Neural progenitor cell (in vitro differentiated cells): ENCODE measurements at regions not wholly inside any gene's neighbourhood (a gene's known extent, or its start where the extent isn't known, plus 50 kb on each side); places are given as distances from the start of the nearest gene placed in this dataset.

Experiments
- DNase-seq: peaks from one replicate; pipeline ENCODE4 v3.0.0-alpha.2; 2016; ENCODE audit warnings: low spot score
- H2AFZ ChIP-seq: fragments of 200-600 bp; sonication (generic); replicated peaks from 2 replicates; pipeline ENCODE4 v1.6.1; 2016; ENCODE audit warnings: antibody characterized with exemption
- H3F3A ChIP-seq: fragments of 200-600 bp; sonication (generic); 2 replicates; pipeline ENCODE4 v1.6.1; 2016; ENCODE audit warnings: antibody characterized with exemption, low read depth
- H3K27ac ChIP-seq: fragments of 200-600 bp; sonication (generic); 2 replicates; pipeline ENCODE4 v1.5.1; 2016; ENCODE audit warnings: mild to moderate bottlenecking
- H3K27me3 ChIP-seq: fragments of 200-600 bp; sonication (generic); 2 replicates; pipeline ENCODE4 v1.6.1; 2016; ENCODE audit warnings: mild to moderate bottlenecking, moderate library complexity
- H3K36me3 ChIP-seq: fragments of 200-600 bp; sonication (generic); 2 replicates; pipeline ENCODE4 v1.5.1; 2016
- H3K4me1 ChIP-seq: fragments of 200-600 bp; sonication (generic); 2 replicates; pipeline ENCODE4 v1.6.1; 2016; ENCODE audit warnings: mixed run types
- H3K4me2 ChIP-seq: fragments of 200-600 bp; sonication (generic); 2 replicates; pipeline ENCODE4 v1.6.1; 2016
- H3K4me3 ChIP-seq: fragments of 200-600 bp; sonication (generic); 2 replicates; pipeline ENCODE4 v1.5.1; 2016
- H3K79me2 ChIP-seq: fragments of 200-600 bp; sonication (generic); 2 replicates; pipeline ENCODE4 v1.6.1; 2016; ENCODE audit warnings: low read depth
- H3K9ac ChIP-seq: fragments of 200-600 bp; sonication (generic); 2 replicates; pipeline ENCODE4 v1.6.1; 2016
- H3K9me3 ChIP-seq: fragments of 200-600 bp; sonication (generic); 2 replicates; pipeline ENCODE4 v1.5.1; 2016; ENCODE audit warnings: low read depth
- H4K20me1 ChIP-seq: fragments of 200-600 bp; sonication (generic); 2 replicates; pipeline ENCODE4 v1.6.1; 2016; ENCODE audit warnings: low read depth
- H3K27ac Mint-ChIP-seq: 3 replicates; pipeline ENCODE4 v1.8.0; 2021; ENCODE audit warnings: mixed read lengths
- H3K27me3 Mint-ChIP-seq: 2 replicates; pipeline ENCODE4 v1.8.0; 2022; ENCODE audit warnings: low read depth, mild to moderate bottlenecking, inconsistent platforms, moderate library complexity, mixed read lengths; ENCODE audit not compliant: insufficient read depth
- H3K36me3 Mint-ChIP-seq: 3 replicates; pipeline ENCODE4 v1.8.0; 2021; ENCODE audit warnings: mixed read lengths
- H3K4me1 Mint-ChIP-seq: 3 replicates; pipeline ENCODE4 v1.8.0; 2021; ENCODE audit warnings: mixed read lengths
- H3K4me3 Mint-ChIP-seq: 3 replicates; pipeline ENCODE4 v1.8.0; 2021; ENCODE audit warnings: mild to moderate bottlenecking, moderate library complexity, mixed read lengths
- H3K9me3 Mint-ChIP-seq: 3 replicates; pipeline ENCODE4 v1.8.0; 2020; ENCODE audit warnings: mixed read lengths
- EZH2 ChIP-seq: fragments of 200-600 bp; sonication (generic); IDR thresholded peaks from 2 replicates; pipeline ENCODE4 v1.6.1; 2017; ENCODE audit warnings: antibody characterized with exemption, mild to moderate bottlenecking, moderate library complexity
- EZH2phosphoT487 ChIP-seq: fragments of 200-600 bp; sonication (generic); IDR thresholded peaks from 2 replicates; pipeline ENCODE4 v1.6.1; 2017; ENCODE audit warnings: antibody characterized with exemption
- TF ChIP-seq, protein P1 (sequence below): fragments of 200-600 bp; sonication (generic); IDR thresholded peaks from 2 replicates; pipeline ENCODE4 v1.5.1; 2017; ENCODE audit warnings: antibody characterized with exemption, mild to moderate bottlenecking

DNA sequence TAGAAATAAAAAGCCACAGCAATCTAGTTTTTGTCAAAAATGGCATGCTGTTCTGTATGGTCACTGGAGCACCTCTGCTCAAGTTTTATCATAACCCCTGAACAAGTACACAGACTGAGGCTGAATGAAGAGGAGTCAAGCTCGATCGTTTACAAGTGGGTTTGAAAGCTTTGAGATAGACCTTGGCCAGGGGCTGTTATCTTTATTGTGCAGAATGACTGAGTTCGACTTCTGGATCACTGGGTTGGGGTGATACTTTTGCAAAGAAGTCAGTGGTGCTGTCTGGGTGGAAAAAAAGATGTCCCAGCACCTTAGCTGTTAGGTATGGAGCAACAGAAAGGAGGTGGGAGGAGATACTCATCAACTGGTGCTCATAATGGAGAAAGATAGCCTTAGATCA, 446.0 kb downstream of the HACE1 start:
- peaks cover 12% of the 10 kb centered on the region for H3K4me1 Mint-ChIP-seq
- no peak overlapping the region for H3K4me2 ChIP-seq
- H4K20me1 ChIP-seq: no peaks in the 10 kb centered on the region
- no peaks in the 10 kb centered on the region for H3K36me3 ChIP-seq
- H3K9me3 Mint-ChIP-seq: peaks cover 4% of the 10 kb centered on the region
- no peak overlapping the region for H3K4me3 ChIP-seq
- no peaks in the 10 kb centered on the region for H3K27me3 ChIP-seq
- no peaks in the 10 kb centered on the region for H3K4me1 ChIP-seq
- no peak overlapping the region for H3K27ac ChIP-seq
- no peak overlapping the region for H3K9ac ChIP-seq
- H3K4me3 Mint-ChIP-seq: no peak overlapping the region
- TF ChIP-seq EZH2 (no peak), EZH2phosphoT487 (no peak)
- TF ChIP-seq, protein P1, sequence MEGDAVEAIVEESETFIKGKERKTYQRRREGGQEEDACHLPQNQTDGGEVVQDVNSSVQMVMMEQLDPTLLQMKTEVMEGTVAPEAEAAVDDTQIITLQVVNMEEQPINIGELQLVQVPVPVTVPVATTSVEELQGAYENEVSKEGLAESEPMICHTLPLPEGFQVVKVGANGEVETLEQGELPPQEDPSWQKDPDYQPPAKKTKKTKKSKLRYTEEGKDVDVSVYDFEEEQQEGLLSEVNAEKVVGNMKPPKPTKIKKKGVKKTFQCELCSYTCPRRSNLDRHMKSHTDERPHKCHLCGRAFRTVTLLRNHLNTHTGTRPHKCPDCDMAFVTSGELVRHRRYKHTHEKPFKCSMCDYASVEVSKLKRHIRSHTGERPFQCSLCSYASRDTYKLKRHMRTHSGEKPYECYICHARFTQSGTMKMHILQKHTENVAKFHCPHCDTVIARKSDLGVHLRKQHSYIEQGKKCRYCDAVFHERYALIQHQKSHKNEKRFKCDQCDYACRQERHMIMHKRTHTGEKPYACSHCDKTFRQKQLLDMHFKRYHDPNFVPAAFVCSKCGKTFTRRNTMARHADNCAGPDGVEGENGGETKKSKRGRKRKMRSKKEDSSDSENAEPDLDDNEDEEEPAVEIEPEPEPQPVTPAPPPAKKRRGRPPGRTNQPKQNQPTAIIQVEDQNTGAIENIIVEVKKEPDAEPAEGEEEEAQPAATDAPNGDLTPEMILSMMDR: no peak
- no peak overlapping the region for H3K27ac Mint-ChIP-seq
- no peaks in the 10 kb centered on the region for H3K79me2 ChIP-seq
- no peaks in the 10 kb centered on the region for H3K36me3 Mint-ChIP-seq
- H3F3A ChIP-seq: no peaks in the 10 kb centered on the region
- H3K9me3 ChIP-seq: no peaks in the 10 kb centered on the region
- no peak overlapping the region for H2AFZ ChIP-seq
- no peak for DNase-seq
- no peaks in the 10 kb centered on the region for H3K27me3 Mint-ChIP-seq

DNA sequence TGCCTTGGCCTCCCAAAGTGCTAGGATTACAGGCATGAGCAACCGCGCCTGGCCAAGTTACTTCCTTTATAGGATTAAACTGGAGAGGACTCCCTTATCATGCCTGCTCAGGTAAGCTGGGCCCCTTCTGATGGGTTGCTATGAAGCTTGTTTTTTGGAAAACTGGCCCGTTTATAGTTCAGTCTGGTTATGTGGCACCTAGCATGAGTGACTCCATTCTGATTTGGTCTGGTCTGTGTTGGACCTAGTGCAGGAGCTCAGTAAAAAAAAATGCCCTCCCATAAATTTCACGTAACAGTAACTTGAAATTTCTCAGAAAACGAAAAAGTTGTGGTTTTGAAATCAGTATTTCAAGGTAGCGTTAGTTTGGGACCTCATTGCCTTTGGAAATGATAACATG, 448.4 kb downstream of the HACE1 start:
- no peak overlapping the region for H3K9ac ChIP-seq
- no peaks in the 10 kb centered on the region for H3K27me3 Mint-ChIP-seq

DNA sequence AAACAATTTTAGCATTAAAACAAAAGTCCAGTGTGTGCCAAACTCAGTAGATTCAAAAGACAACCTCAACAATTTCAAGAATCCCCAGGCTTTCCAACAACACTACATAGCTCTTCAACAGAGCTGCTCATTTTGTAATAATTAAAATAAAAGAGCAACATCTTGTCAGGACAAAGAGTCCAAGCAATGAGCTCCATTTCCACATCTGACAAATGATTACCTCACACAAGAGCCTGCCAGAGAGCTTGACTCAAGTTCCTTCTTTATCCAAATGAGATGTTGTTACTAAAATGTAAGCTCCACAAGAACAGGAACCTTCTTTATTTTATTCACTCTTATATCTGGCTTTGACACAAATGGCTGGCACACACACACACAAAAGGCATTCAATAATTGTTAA, 449.8 kb downstream of the HACE1 start:
- no peak overlapping the region for H3K4me2 ChIP-seq
- no peaks in the 10 kb centered on the region for H3K36me3 Mint-ChIP-seq
- no peak overlapping the region for H3K4me3 Mint-ChIP-seq
- no peaks in the 10 kb centered on the region for H3K27me3 Mint-ChIP-seq
- no peaks in the 10 kb centered on the region for H3K36me3 ChIP-seq
- H3K4me1 Mint-ChIP-seq: peaks cover 21% of the 10 kb centered on the region
- H3K4me3 ChIP-seq: no peak overlapping the region
- no peaks in the 10 kb centered on the region for H3K27me3 ChIP-seq
- H3K9me3 Mint-ChIP-seq: peaks cover 4% of the 10 kb centered on the region
- H3K4me1 ChIP-seq: peaks cover 7% of the 10 kb centered on the region
- H3K9me3 ChIP-seq: no peaks in the 10 kb centered on the region
- DNase-seq: no peak
- H3K27ac ChIP-seq: no peak overlapping the region
- no peak overlapping the region for H3K9ac ChIP-seq
- H3F3A ChIP-seq: no peaks in the 10 kb centered on the region
- H4K20me1 ChIP-seq: no peaks in the 10 kb centered on the region
- TF ChIP-seq EZH2phosphoT487 (no peak), EZH2 (no peak)
- TF ChIP-seq, protein P1: no peak
- H3K27ac Mint-ChIP-seq: no peak overlapping the region
- H2AFZ ChIP-seq: no peak overlapping the region
- no peaks in the 10 kb centered on the region for H3K79me2 ChIP-seq

More for the DNA sequence above, 448.4 kb downstream of the HACE1 start:
- peaks cover 7% of the 10 kb centered on the region for H3K4me1 ChIP-seq
- no peak overlapping the region for H3K4me3 ChIP-seq
- Mint-ChIP-seq H3K36me3 (no peaks in the 10 kb centered on the region), H3K4me3 (no peak overlapping the region), H3K27ac (no peak overlapping the region), H3K9me3 (peaks cover 4% of the 10 kb centered on the region), H3K4me1 (peaks cover 21% of the 10 kb centered on the region)
- no peaks in the 10 kb centered on the region for H3K27me3 ChIP-seq
- H3K9me3 ChIP-seq: no peaks in the 10 kb centered on the region
- no peaks in the 10 kb centered on the region for H3K36me3 ChIP-seq
- no peak overlapping the region for H3K27ac ChIP-seq
- no peaks in the 10 kb centered on the region for H4K20me1 ChIP-seq
- DNase-seq: no peak
- H3K4me2 ChIP-seq: no peak overlapping the region
- H3K79me2 ChIP-seq: no peaks in the 10 kb centered on the region
- H3F3A ChIP-seq: no peaks in the 10 kb centered on the region
- TF ChIP-seq, protein P1: no peak
- TF ChIP-seq EZH2phosphoT487 (no peak), EZH2 (no peak)
- no peak overlapping the region for H2AFZ ChIP-seq
